Central memory CD8-positive, alpha-beta T cell (primary cell): ENCODE measurements at regions not wholly inside any gene's neighbourhood (a gene's known extent, or its start where the extent isn't known, plus 50 kb on each side); places are given as distances from the start of the nearest gene placed in this dataset.

ENCODE experiments used
- ATAC-seq: fragments of 150-1000 bp; cut with Tn5 transposase; replicated peaks from 2 replicates; pipeline ENCODE4 v1.10.0; 2022; ENCODE audit warnings: mild to moderate bottlenecking, moderate FRiP score, moderate number of reproducible peaks; ENCODE audit not compliant: poor library complexity, severe bottlenecking; ENCODE audit errors: extremely low read depth
- DNase-seq, 2 donors: peaks; one replicate each; pipeline ENCODE4 v3.0.0; 2021; ENCODE audit warnings: low spot score in 2 of 2
- H3K27ac Mint-ChIP-seq: one replicate; pipeline ENCODE4 v1.8.0; 2022; ENCODE audit warnings: low read depth, mild to moderate bottlenecking, moderate library complexity, mixed read lengths
- H3K27me3 Mint-ChIP-seq: one replicate; pipeline ENCODE4 v1.8.0; 2022; ENCODE audit warnings: mixed read lengths
- H3K36me3 Mint-ChIP-seq: one replicate; pipeline ENCODE4 v1.8.0; 2022; ENCODE audit warnings: mild to moderate bottlenecking, moderate library complexity, mixed read lengths; ENCODE audit not compliant: insufficient read depth
- H3K4me1 Mint-ChIP-seq: one replicate; pipeline ENCODE4 v1.8.0; 2022; ENCODE audit warnings: mixed read lengths
- H3K4me3 Mint-ChIP-seq: one replicate; pipeline ENCODE4 v1.8.0; 2022; ENCODE audit warnings: mild to moderate bottlenecking, moderate library complexity, mixed read lengths
- H3K9me3 Mint-ChIP-seq: one replicate; pipeline ENCODE4 v1.8.0; 2022; ENCODE audit warnings: mixed read lengths

GRCh38 chrX:155666741-155667140 lies 54.0 kb upstream of the TMLHE start:
- Mint-ChIP-seq H3K36me3 (no peaks in the 10 kb centered on the region), H3K4me3 (no peak overlapping the region), H3K27me3 (no peaks in the 10 kb centered on the region), H3K4me1 (no peaks in the 10 kb centered on the region), H3K27ac (no peak overlapping the region), H3K9me3 (no peaks in the 10 kb centered on the region)
- ATAC-seq (no peak), DNase-seq (no peak)
